ENCODE measurements at regions not wholly inside any gene's neighbourhood (a gene's known extent, or its start where the extent isn't known, plus 50 kb on each side); places are given as distances from the start of the nearest gene placed in this dataset.

- in situ Hi-C loops (cut with MboI; ENCODE audit: low sequenced_read_pairs, unreplicated experiment) = loop anchor here (25.0 kb wide), 1 partner anchor 664 kb away; no protein-coding TSS in a partner anchor
- TF ChIP-seq CTCF (IDR thresholded peaks at IDR 0.05; ENCODE audit: borderline replicate concordance, control extremely low read depth, extremely low read depth, insufficient read depth, missing control alignments) = no peak
- DNase-seq (ENCODE audit: low spot score) = no peak
Observed at GRCh38 chr5:152501294-152501693, 96.2 kb upstream of the NMUR2 start.

GRCh38 chr5:152503206-152503605 is 98.1 kb upstream of the NMUR2 start:
- in situ Hi-C loops (cut with MboI; ENCODE audit: low sequenced_read_pairs, unreplicated experiment) = loop anchor here (25.0 kb wide), 1 partner anchor 666 kb away; no protein-coding TSS in a partner anchor
- DNase-seq (ENCODE audit: low spot score) = no peak

GRCh38 chr5:152505442-152506042 is 100.5 kb upstream of the NMUR2 start:
- in situ Hi-C loops (cut with MboI; ENCODE audit: low sequenced_read_pairs, unreplicated experiment) = loop anchor here (25.0 kb wide), 1 partner anchor 668 kb away; no protein-coding TSS in a partner anchor
- peak; percentile 39 for TF ChIP-seq CTCF (IDR thresholded peaks at IDR 0.05; ENCODE audit: borderline replicate concordance, control extremely low read depth, extremely low read depth, insufficient read depth, missing control alignments)
- DNase-seq (ENCODE audit: low spot score) = peak; percentile 43

More at GRCh38 chr5:152503206-152503605, 98.1 kb upstream of the NMUR2 start:
- TF ChIP-seq CTCF (IDR thresholded peaks at IDR 0.05; ENCODE audit: borderline replicate concordance, control extremely low read depth, extremely low read depth, insufficient read depth, missing control alignments) = no peak

GRCh38 chr5:152511120-152511519 is 106.0 kb upstream of the NMUR2 start:
- in situ Hi-C loops (cut with MboI; ENCODE audit: low sequenced_read_pairs, unreplicated experiment) = loop anchor here (25.0 kb wide), 1 partner anchor 674 kb away; no protein-coding TSS in a partner anchor
- TF ChIP-seq CTCF (IDR thresholded peaks at IDR 0.05; ENCODE audit: borderline replicate concordance, control extremely low read depth, extremely low read depth, insufficient read depth, missing control alignments) = no peak
- no peak for DNase-seq (ENCODE audit: low spot score)

- no peak for TF ChIP-seq CTCF (IDR thresholded peaks at IDR 0.05; ENCODE audit: borderline replicate concordance, control extremely low read depth, extremely low read depth, insufficient read depth, missing control alignments)
- DNase-seq (ENCODE audit: low spot score) = no peak
- in situ Hi-C loops (cut with MboI; ENCODE audit: low sequenced_read_pairs, unreplicated experiment) = loop anchor here (25.0 kb wide), 1 partner anchor 674 kb away; no protein-coding TSS in a partner anchor
Observed at GRCh38 chr5:152511531-152512132, 106.6 kb upstream of the NMUR2 start.

- DNase-seq (ENCODE audit: low spot score) = no peak
- no peak for TF ChIP-seq CTCF (IDR thresholded peaks at IDR 0.05; ENCODE audit: borderline replicate concordance, control extremely low read depth, extremely low read depth, insufficient read depth, missing control alignments)
- in situ Hi-C loops (cut with MboI; ENCODE audit: low sequenced_read_pairs, unreplicated experiment) = loop anchor here (25.0 kb wide), 1 partner anchor 678 kb away; no protein-coding TSS in a partner anchor
Observed at GRCh38 chr5:152514827-152515397, 109.8 kb upstream of the NMUR2 start.
